GM13976 (cell line): ENCODE measurements at regions not wholly inside any gene's neighbourhood (a gene's known extent, or its start where the extent isn't known, plus 50 kb on each side); places are given as distances from the start of the nearest gene placed in this dataset.

Experiments
- DNase-seq: peaks from one replicate; pipeline ENCODE4 v3.0.0; 2012; ENCODE audit warnings: low spot score
- in situ Hi-C: fragments of 300-500 bp; cut with MboI; formaldehyde crosslinking; loops from one replicate; pipeline ENCODE4 v1.12.0; 2022; ENCODE audit warnings: low sequenced_read_pairs, mixed read lengths, inconsistent platforms; ENCODE audit not compliant: unreplicated experiment
- TF ChIP-seq, protein P1 (sequence below): IDR thresholded peaks from 2 replicates; pipeline ENCODE4 v1.5.1; 2012; ENCODE audit warnings: borderline replicate concordance, mild to moderate bottlenecking; ENCODE audit not compliant: insufficient read depth; ENCODE audit errors: extremely low read depth, missing control alignments, control extremely low read depth

DNA sequence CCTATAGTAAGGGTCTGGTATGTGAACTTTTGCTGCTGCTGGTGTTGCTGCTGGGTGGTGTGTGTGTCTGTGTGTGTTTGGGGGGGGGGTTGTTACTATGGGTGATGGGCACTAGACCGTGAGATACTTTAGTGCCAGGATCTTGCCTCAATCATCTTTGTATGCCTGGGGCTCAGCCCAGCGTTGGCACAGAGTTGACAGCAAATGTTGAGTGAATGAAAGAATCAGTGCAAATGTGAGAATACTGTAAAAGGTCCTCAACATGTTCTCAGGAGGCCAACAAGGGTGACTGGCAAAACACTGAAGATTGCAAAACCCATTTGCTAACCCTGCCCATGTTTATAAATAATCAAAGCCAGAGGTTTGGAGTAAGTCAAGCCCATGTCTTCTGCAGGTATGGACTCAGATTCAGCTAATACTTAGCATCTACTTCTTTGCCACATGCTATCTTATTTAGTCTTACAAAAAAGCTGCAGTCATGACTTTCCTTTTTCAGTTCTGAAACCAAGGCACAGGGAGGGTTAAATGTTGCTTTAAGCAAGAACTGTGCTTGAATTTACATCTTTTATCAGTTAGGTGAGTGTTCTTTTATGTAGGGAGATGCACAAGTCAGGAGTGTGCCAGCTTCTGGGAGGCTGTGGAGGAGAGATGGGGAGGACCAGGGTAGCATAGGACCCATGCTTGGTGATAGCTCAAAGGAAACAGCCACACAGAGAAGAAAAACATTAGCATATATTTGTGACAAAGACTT lies 125.3 kb upstream of the SPACA1 start:
- TF ChIP-seq, protein P1, sequence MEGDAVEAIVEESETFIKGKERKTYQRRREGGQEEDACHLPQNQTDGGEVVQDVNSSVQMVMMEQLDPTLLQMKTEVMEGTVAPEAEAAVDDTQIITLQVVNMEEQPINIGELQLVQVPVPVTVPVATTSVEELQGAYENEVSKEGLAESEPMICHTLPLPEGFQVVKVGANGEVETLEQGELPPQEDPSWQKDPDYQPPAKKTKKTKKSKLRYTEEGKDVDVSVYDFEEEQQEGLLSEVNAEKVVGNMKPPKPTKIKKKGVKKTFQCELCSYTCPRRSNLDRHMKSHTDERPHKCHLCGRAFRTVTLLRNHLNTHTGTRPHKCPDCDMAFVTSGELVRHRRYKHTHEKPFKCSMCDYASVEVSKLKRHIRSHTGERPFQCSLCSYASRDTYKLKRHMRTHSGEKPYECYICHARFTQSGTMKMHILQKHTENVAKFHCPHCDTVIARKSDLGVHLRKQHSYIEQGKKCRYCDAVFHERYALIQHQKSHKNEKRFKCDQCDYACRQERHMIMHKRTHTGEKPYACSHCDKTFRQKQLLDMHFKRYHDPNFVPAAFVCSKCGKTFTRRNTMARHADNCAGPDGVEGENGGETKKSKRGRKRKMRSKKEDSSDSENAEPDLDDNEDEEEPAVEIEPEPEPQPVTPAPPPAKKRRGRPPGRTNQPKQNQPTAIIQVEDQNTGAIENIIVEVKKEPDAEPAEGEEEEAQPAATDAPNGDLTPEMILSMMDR: no peak
- in situ Hi-C loops: loop anchor here (10.0 kb wide), 2 partner anchors 242 to 312 kb away; partner anchors contain the start of gene CNR1
- no peak for DNase-seq

- TF ChIP-seq, protein P1: no peak
- DNase-seq: no peak
- in situ Hi-C loops: loop anchor here (10.0 kb wide), 2 partner anchors 244 to 314 kb away; partner anchors contain the start of gene CNR1
Observed at GRCh38 chr6:87921034-87921433, 126.6 kb upstream of the SPACA1 start.

GRCh38 chr6:87920245-87920644 lies 127.4 kb upstream of the SPACA1 start:
- TF ChIP-seq, protein P1: no peak
- in situ Hi-C loops: loop anchor here (10.0 kb wide), 2 partner anchors 245 to 315 kb away; partner anchors contain the start of gene CNR1
- DNase-seq: no peak

DNA sequence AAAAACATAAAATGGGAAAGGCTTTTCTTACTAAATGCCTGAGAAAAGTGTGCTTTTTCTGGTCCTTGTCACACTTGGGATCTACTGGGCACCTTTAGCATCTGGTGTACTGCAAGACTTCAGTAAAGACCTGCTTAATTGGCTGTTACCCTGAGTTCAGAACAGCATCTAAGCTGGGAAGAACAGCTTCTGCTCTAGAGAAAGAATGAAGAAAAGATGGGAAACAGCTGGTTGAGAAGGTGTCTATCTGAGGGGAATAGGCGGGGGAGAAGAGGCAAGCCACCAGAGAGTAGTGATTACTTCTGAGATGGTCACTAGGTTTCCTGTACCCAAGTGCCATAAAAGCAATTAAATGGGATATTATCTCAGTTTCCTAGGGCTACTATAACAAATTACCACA lies 128.2 kb upstream of the SPACA1 start:
- TF ChIP-seq, protein P1: no peak

DNA sequence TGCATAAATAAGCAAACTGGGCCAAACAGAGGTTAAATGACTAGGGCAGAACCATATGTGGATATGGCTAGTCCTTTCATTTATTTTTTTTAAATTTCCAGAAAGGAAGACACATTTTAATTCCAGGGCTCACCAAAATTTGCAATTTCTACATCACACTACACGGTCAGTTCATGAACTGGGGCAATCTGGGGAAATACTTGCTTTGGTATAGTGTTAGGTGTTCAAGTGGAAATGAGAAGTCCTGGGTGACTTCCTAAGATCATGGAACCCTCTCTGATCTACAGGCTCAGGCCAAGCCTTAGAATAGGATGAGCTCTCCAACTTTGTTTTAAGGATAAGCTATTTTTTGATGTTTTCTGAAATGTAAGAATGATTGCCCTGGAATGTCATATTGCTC lies 128.6 kb upstream of the SPACA1 start:
- in situ Hi-C loops: no loop called here
- TF ChIP-seq, protein P1: no peak
- DNase-seq: no peak

More for the DNA sequence above, 128.2 kb upstream of the SPACA1 start:
- in situ Hi-C loops: no loop called here
- no peak for DNase-seq

DNA sequence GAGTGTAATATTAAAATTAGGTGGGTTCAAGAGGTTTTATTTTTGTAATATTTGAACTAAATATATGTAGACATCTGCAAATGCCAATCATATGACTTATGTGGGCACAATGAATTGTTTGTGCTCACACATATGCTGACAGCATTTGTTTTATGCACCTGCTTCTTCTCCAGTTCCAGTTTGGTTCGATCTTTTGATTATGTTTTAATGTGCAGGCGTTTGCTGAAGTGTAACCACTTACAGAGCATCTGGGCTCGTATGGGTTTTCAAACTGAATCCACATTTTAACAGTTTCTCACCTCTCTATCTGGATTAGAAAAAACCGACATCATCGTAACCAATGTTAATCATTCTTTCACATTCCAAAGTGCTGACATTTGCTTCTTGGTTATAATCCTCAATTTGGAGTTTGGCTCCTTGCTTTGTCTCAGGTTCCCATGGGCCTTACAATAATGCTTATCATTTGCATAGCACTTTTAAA lies 129.1 kb upstream of the SPACA1 start:
- in situ Hi-C loops: no loop called here
- no peak for DNase-seq
- TF ChIP-seq, protein P1: no peak

GRCh38 chr6:87917886-87918285 lies 129.8 kb upstream of the SPACA1 start:
- no peak for DNase-seq
- in situ Hi-C loops: no loop called here
- TF ChIP-seq, protein P1: no peak
